ENCODE measurements at regions not wholly inside any gene's neighbourhood (a gene's known extent, or its start where the extent isn't known, plus 50 kb on each side); places are given as distances from the start of the nearest gene placed in this dataset.

GRCh38 chr6:25007269-25007699 lies 71.5 kb upstream of the RIPOR2 start:
- no peak overlapping the region for H3K27ac Mint-ChIP-seq (ENCODE audit: unreplicated experiment)

GRCh38 chr6:25008707-25009392 lies 73.1 kb upstream of the RIPOR2 start:
- Mint-ChIP-seq H3K9me3 (no peaks in the 10 kb centered on the region), H3K4me3 (no peak overlapping the region), H3K27me3 (ENCODE audit: low read depth) (no peaks in the 10 kb centered on the region), H3K4me1 (no peaks in the 10 kb centered on the region), H3K27ac (ENCODE audit: unreplicated experiment) (no peak overlapping the region), H3K36me3 (ENCODE audit: low read depth) (no peaks in the 10 kb centered on the region)
- DNase-seq (ENCODE audit: low read depth, low spot score) = no peak
- TF ChIP-seq CTCF (conservative IDR thresholded peaks at IDR 0.05) = no peak

More at GRCh38 chr6:25007269-25007699, 71.5 kb upstream of the RIPOR2 start:
- H3K4me1 Mint-ChIP-seq = no peaks in the 10 kb centered on the region
- no peak for DNase-seq (ENCODE audit: low read depth, low spot score)
- H3K36me3 Mint-ChIP-seq (ENCODE audit: low read depth) = no peaks in the 10 kb centered on the region
- H3K9me3 Mint-ChIP-seq = no peaks in the 10 kb centered on the region
- no peak for TF ChIP-seq CTCF (conservative IDR thresholded peaks at IDR 0.05)
- no peaks in the 10 kb centered on the region for H3K27me3 Mint-ChIP-seq (ENCODE audit: low read depth)
- H3K4me3 Mint-ChIP-seq = no peak overlapping the region

GRCh38 chr6:25009393-25009710 lies 73.6 kb upstream of the RIPOR2 start:
- no peak for DNase-seq (ENCODE audit: low read depth, low spot score)
- Mint-ChIP-seq H3K9me3 (no peaks in the 10 kb centered on the region), H3K27me3 (ENCODE audit: low read depth) (no peaks in the 10 kb centered on the region), H3K4me1 (no peaks in the 10 kb centered on the region), H3K36me3 (ENCODE audit: low read depth) (no peaks in the 10 kb centered on the region), H3K4me3 (no peak overlapping the region), H3K27ac (ENCODE audit: unreplicated experiment) (no peak overlapping the region)
- TF ChIP-seq CTCF (conservative IDR thresholded peaks at IDR 0.05) = no peak

- no peak for TF ChIP-seq CTCF (conservative IDR thresholded peaks at IDR 0.05)
- DNase-seq (ENCODE audit: low read depth, low spot score) = no peak
- Mint-ChIP-seq H3K9me3 (no peaks in the 10 kb centered on the region), H3K27ac (ENCODE audit: unreplicated experiment) (peak overlapping the region; percentile 52), H3K36me3 (ENCODE audit: low read depth) (no peaks in the 10 kb centered on the region), H3K4me3 (no peak overlapping the region), H3K27me3 (ENCODE audit: low read depth) (no peaks in the 10 kb centered on the region), H3K4me1 (peaks cover 8% of the 10 kb centered on the region)
Measured at GRCh38 chr6:25010176-25010575, 74.4 kb upstream of the RIPOR2 start.

- no peak for DNase-seq (ENCODE audit: low read depth, low spot score)
- Mint-ChIP-seq H3K4me3 (no peak overlapping the region), H3K36me3 (ENCODE audit: low read depth) (no peaks in the 10 kb centered on the region), H3K27me3 (ENCODE audit: low read depth) (no peaks in the 10 kb centered on the region), H3K4me1 (peaks cover 13% of the 10 kb centered on the region), H3K9me3 (no peaks in the 10 kb centered on the region), H3K27ac (ENCODE audit: unreplicated experiment) (no peak overlapping the region)
- TF ChIP-seq CTCF (conservative IDR thresholded peaks at IDR 0.05) = no peak
Measured at GRCh38 chr6:25010902-25011625, 75.3 kb upstream of the RIPOR2 start.

All from neural crest cell (in vitro differentiated cells).